Adipose tissue (tissue), 3 donors: ENCODE measurements at regions not wholly inside any gene's neighbourhood (a gene's known extent, or its start where the extent isn't known, plus 50 kb on each side); places are given as distances from the start of the nearest gene placed in this dataset.
"Not testable (repeated sequence)": the region's sequence is repeated elsewhere in the genome, so short reads cannot be mapped to it uniquely, and the experiment has no call there.

Source experiments
- H3K27ac ChIP-seq: one replicate; pipeline ENCODE4 v1.5.1; 2013; ENCODE audit warnings: low read depth, low read length
- WGBS, 3 donors: extraction: QIAGEN DNeasy Blood & Tissue Kit; methylation state at CpG; one replicate each; pipeline ENCODE4 v1.1.7; 2013; 5-methylcytosine and 5-hydroxymethylcytosine counted together
- donor health status: healthy with polysubstance abuse.
- donor health status: Bipolar disorder and iron deficiency.
- donor health status: healthy.

- WGBS, 3 donors: 53 to 82% (median 80%) methylated on average over 3 of the region's 3 CpGs
- no peak overlapping the region for H3K27ac ChIP-seq
These were observed 121.0 kb upstream of the CXADR start for GRCh38 chr21:17391811-17392340.

GRCh38 chr21:17393413-17393812, 119.4 kb upstream of the CXADR start:
- H3K27ac ChIP-seq: no peak overlapping the region
- 63 to 81% (median 71%) methylated on average over 4 of the region's 4 CpGs for WGBS, 3 donors

GRCh38 chr21:17396948-17397347, 115.9 kb upstream of the CXADR start:
- no peak overlapping the region for H3K27ac ChIP-seq

- H3K27ac ChIP-seq: no peak overlapping the region
These were observed 115.1 kb upstream of the CXADR start for GRCh38 chr21:17397703-17398102.

GRCh38 chr21:17398954-17399353, 113.9 kb upstream of the CXADR start:
- H3K27ac ChIP-seq: not testable (repeated sequence)
- WGBS, 3 donors: 83 to 88% (median 86%) methylated on average over 4 of the region's 4 CpGs

- WGBS, 3 donors: 32 to 36% (median 33%) methylated on average over 3 of the region's 3 CpGs
- no peak overlapping the region for H3K27ac ChIP-seq
These were observed 109.9 kb upstream of the CXADR start for GRCh38 chr21:17402937-17403336.

GRCh38 chr21:17406202-17406601, 106.6 kb upstream of the CXADR start:
- H3K27ac ChIP-seq: no peak overlapping the region
- WGBS, 3 donors: 81 to 87% (median 87%) methylated on average over 4 of the region's 4 CpGs

- WGBS, 3 donors: 60 to 80% (median 71%) methylated on average over 1 of the region's 1 CpG
- no peak overlapping the region for H3K27ac ChIP-seq
These were observed 98.1 kb upstream of the CXADR start for GRCh38 chr21:17414766-17415165.

GRCh38 chr21:17416139-17416538, 96.7 kb upstream of the CXADR start:
- H3K27ac ChIP-seq: no peak overlapping the region
- 51 to 54% (median 52%) methylated on average over 2 of the region's 2 CpGs for WGBS, 3 donors

- 30 to 90% (median 61%) methylated on average over 2 of the region's 2 CpGs for WGBS, 3 donors
- no peak overlapping the region for H3K27ac ChIP-seq
These were observed 89.9 kb upstream of the CXADR start for GRCh38 chr21:17422931-17423330.

GRCh38 chr21:17427157-17427556, 85.7 kb upstream of the CXADR start:
- 66 to 80% (median 76%) methylated on average over 7 of the region's 7 CpGs for WGBS, 3 donors
- H3K27ac ChIP-seq: no peak overlapping the region

- no peak overlapping the region for H3K27ac ChIP-seq
- 84 to 89% (median 85%) methylated on average over 10 of the region's 10 CpGs for WGBS, 3 donors
These were observed 84.9 kb upstream of the CXADR start for GRCh38 chr21:17427831-17428483.

- WGBS, 3 donors: 89 to 93% (median 92%) methylated on average over 5 of the region's 5 CpGs
- H3K27ac ChIP-seq: no peak overlapping the region
These were observed 84.4 kb upstream of the CXADR start for GRCh38 chr21:17428484-17428869.

- no peak overlapping the region for H3K27ac ChIP-seq
- WGBS, 3 donors: 68 to 92% (median 81%) methylated on average over 5 of the region's 5 CpGs
These were observed 83.9 kb upstream of the CXADR start for GRCh38 chr21:17428980-17429379.

GRCh38 chr21:17429936-17430335, 82.9 kb upstream of the CXADR start:
- WGBS, 3 donors: 90 to 96% (median 90%) methylated on average over 3 of the region's 3 CpGs
- H3K27ac ChIP-seq: no peak overlapping the region

GRCh38 chr21:17432732-17433057, 80.1 kb upstream of the CXADR start:
- 89 to 95% (median 93%) methylated on average over 3 of the region's 3 CpGs for WGBS, 3 donors
- H3K27ac ChIP-seq: no peak overlapping the region

- 50 to 75% (median 60%) methylated on average over 2 of the region's 2 CpGs for WGBS, 3 donors
These were observed 79.1 kb upstream of the CXADR start for GRCh38 chr21:17433730-17434129.

GRCh38 chr21:17435565-17436543, 77.0 kb upstream of the CXADR start:
- H3K27ac ChIP-seq: no peak overlapping the region
- 66 to 72% (median 70%) methylated on average over 7 of the region's 7 CpGs for WGBS, 3 donors

More at GRCh38 chr21:17433730-17434129, 79.1 kb upstream of the CXADR start:
- H3K27ac ChIP-seq: no peak overlapping the region

- 28 to 73% (median 73%) methylated on average over 4 of the region's 4 CpGs for WGBS, 3 donors
- no peak overlapping the region for H3K27ac ChIP-seq
These were observed 76.2 kb upstream of the CXADR start for GRCh38 chr21:17436626-17437111.
